ENCODE measurements at regions not wholly inside any gene's neighbourhood (a gene's known extent, or its start where the extent isn't known, plus 50 kb on each side); places are given as distances from the start of the nearest gene placed in this dataset.

GRCh38 chr2:15107137-15107536, 454.0 kb downstream of the NBAS start:
- no peak for DNase-seq

- no peak for DNase-seq
These were observed 449.4 kb downstream of the NBAS start for GRCh38 chr2:15111718-15112117.

- no peak for DNase-seq
These were observed 448.9 kb downstream of the NBAS start for GRCh38 chr2:15112216-15112615.

GRCh38 chr2:15115776-15116175, 445.4 kb downstream of the NBAS start:
- DNase-seq, result no peak

GRCh38 chr2:15116830-15117229, 444.3 kb downstream of the NBAS start:
- no peak for DNase-seq
